Nephron (organoid): ENCODE measurements at regions not wholly inside any gene's neighbourhood (a gene's known extent, or its start where the extent isn't known, plus 50 kb on each side); places are given as distances from the start of the nearest gene placed in this dataset.

Experiments
- H3K27ac Mint-ChIP-seq, 3 experiments: 2 replicates each; pipeline ENCODE4 v1.8.0; 2020; ENCODE audit warnings: mixed read lengths in 3 of 3, mild to moderate bottlenecking in 2 of 3, moderate library complexity in 1 of 3
- H3K27me3 Mint-ChIP-seq: 2 replicates; pipeline ENCODE4 v1.8.0; 2021; ENCODE audit warnings: low read depth, mild to moderate bottlenecking, moderate library complexity, mixed read lengths
- H3K36me3 Mint-ChIP-seq: 2 replicates; pipeline ENCODE4 v1.8.0; 2020; ENCODE audit warnings: low read depth, mixed read lengths
- H3K4me1 Mint-ChIP-seq: 2 replicates; pipeline ENCODE4 v1.8.0; 2020; ENCODE audit warnings: mixed read lengths
- H3K4me3 Mint-ChIP-seq, 3 experiments: 2 replicates each; pipeline ENCODE4 v1.8.0; 2020; ENCODE audit warnings: mild to moderate bottlenecking in 3 of 3, mixed read lengths in 3 of 3, moderate library complexity in 2 of 3
- H3K9me3 Mint-ChIP-seq: 2 replicates; pipeline ENCODE4 v1.8.0; 2020; ENCODE audit warnings: mixed read lengths
- TF ChIP-seq, protein P1 (sequence below), 3 experiments: fragments of 200-600 bp; sonication (generic); IDR thresholded peaks; one replicate each; pipeline ENCODE4 v1.5.0; 2021; ENCODE audit warnings: antibody characterized with exemption in 3 of 3; ENCODE audit not compliant: unreplicated experiment in 3 of 3

GRCh38 chr22:22033803-22034468 is 51.3 kb upstream of the TOP3B start:
- H3K4me3 Mint-ChIP-seq = no peak overlapping the region
- peaks cover 21% of the 10 kb centered on the region for H3K27me3 Mint-ChIP-seq
- no peaks in the 10 kb centered on the region for H3K36me3 Mint-ChIP-seq
- no peak overlapping the region for H3K27ac Mint-ChIP-seq
- H3K4me1 Mint-ChIP-seq = no peaks in the 10 kb centered on the region
- TF ChIP-seq, protein P1, sequence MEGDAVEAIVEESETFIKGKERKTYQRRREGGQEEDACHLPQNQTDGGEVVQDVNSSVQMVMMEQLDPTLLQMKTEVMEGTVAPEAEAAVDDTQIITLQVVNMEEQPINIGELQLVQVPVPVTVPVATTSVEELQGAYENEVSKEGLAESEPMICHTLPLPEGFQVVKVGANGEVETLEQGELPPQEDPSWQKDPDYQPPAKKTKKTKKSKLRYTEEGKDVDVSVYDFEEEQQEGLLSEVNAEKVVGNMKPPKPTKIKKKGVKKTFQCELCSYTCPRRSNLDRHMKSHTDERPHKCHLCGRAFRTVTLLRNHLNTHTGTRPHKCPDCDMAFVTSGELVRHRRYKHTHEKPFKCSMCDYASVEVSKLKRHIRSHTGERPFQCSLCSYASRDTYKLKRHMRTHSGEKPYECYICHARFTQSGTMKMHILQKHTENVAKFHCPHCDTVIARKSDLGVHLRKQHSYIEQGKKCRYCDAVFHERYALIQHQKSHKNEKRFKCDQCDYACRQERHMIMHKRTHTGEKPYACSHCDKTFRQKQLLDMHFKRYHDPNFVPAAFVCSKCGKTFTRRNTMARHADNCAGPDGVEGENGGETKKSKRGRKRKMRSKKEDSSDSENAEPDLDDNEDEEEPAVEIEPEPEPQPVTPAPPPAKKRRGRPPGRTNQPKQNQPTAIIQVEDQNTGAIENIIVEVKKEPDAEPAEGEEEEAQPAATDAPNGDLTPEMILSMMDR (IDR thresholded peaks at IDR 0.05; ENCODE audit: unreplicated experiment in 3 of 3) = no peak
- no peaks in the 10 kb centered on the region for H3K9me3 Mint-ChIP-seq

- Mint-ChIP-seq H3K4me3 (no peak overlapping the region), H3K36me3 (no peaks in the 10 kb centered on the region), H3K27ac (no peak overlapping the region), H3K27me3 (peaks cover 21% of the 10 kb centered on the region), H3K9me3 (no peaks in the 10 kb centered on the region), H3K4me1 (no peaks in the 10 kb centered on the region)
- TF ChIP-seq, protein P1 (IDR thresholded peaks at IDR 0.05; ENCODE audit: unreplicated experiment in 3 of 3) = no peak
Observed at GRCh38 chr22:22032906-22033802, 50.6 kb upstream of the TOP3B start.

DNA sequence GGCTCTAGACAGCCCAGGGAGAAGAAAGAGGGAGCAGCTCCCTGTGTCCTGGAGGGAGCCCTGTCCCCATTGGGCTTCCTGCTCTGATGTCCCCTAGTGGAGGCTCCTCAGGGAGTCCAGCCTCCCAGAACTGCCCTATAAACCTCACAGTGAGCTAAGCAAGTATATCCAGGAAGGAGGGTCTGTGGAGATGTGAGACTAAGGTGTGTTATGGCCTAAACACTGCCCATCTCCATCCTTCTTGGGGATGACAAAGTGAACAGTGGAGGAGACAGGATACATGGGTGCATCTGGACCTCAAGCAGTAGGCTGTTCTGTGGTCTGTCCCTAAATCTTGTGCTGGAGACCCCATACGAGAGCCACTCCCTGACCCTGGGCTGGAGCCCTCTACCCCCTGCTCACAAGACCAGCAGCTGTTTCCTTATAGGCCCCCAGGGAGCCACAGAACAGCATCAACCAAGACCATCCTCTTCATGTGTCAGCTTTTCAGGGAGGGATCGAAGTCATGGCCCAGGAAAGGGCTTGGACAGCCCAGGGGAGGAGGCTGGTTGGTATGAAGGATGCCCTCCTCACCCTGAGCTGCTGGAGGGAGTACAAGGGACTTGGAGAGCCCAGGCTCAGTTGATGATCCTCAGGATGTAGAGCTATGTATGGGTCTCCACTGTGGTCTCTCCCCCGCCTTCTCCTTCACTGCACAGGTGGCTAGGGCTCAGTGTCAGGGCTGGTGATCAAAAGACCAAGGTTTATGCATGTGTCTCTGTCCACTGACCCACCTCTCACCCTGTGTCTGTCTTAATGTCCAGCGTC is 49.7 kb upstream of the TOP3B start:
- no peaks in the 10 kb centered on the region for H3K9me3 Mint-ChIP-seq

More for the DNA sequence above, 49.7 kb upstream of the TOP3B start:
- H3K27ac Mint-ChIP-seq = no peak overlapping the region
- H3K4me3 Mint-ChIP-seq = no peak overlapping the region
- no peaks in the 10 kb centered on the region for H3K36me3 Mint-ChIP-seq
- TF ChIP-seq, protein P1 (IDR thresholded peaks at IDR 0.05; ENCODE audit: unreplicated experiment in 3 of 3) = no peak
- no peaks in the 10 kb centered on the region for H3K4me1 Mint-ChIP-seq
- H3K27me3 Mint-ChIP-seq = peaks cover 21% of the 10 kb centered on the region
